ENCODE measurements at regions not wholly inside any gene's neighbourhood (a gene's known extent, or its start where the extent isn't known, plus 50 kb on each side); places are given as distances from the start of the nearest gene placed in this dataset.

DNA sequence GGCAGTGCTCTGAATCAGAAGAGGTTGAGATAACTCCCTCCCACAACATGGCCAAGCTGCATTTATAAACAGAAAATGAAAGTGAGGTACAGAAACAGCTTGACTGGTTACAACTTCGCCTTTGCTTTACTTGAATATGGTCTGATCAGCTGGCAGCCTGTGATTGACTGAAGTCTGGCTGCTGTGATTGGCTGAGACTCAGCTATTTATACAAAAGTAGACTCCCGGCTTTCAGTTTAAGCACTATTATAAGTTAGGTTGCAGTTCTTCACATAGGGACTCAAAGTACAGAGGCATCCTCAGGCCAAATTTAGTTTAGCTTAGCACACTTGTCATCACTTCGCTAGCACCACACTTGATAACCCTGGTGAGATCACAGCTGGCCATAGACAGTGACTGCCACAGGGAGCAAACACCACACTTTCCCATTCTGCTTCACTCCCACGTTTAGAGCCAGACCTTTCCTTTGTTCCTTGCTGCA, 362.6 kb downstream of the EPM2A start:
- no peak overlapping the region for H3K9ac ChIP-seq (ENCODE audit: low read depth, low read length)
- no peaks in the 10 kb centered on the region for H3K4me1 ChIP-seq (ENCODE audit: insufficient read depth, low read length)
- H3K27me3 ChIP-seq (ENCODE audit: insufficient read depth, low read length) = no peaks in the 10 kb centered on the region
- no peak overlapping the region for H3K4me3 ChIP-seq (ENCODE audit: low read length)
- no peak overlapping the region for H3K27ac ChIP-seq (ENCODE audit: low read length)
- H3K36me3 ChIP-seq (ENCODE audit: insufficient read depth, low read depth, low read length) = no peaks in the 10 kb centered on the region
- H3K9me3 ChIP-seq (ENCODE audit: insufficient read depth, low read depth, low read length) = peaks cover 6% of the 10 kb centered on the region

DNA sequence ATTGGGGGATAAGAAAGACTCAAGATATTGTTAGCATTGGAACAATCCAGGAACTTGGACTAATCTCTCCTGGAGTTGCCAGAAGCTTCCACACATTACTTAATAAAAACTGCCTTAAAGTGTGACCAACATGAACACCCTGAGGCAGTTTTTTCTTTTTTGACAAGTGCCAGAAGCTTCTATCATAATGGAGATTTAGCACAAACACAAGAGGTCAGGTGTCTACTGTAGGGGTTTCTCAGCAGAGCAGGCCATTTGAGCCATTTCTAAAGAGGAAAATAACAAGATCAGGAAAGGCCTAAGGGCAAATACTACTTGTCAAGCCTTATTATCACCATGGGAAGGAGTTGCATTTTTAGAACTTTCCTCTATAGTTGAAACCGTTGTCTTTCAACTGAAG, 361.5 kb downstream of the EPM2A start:
- Histone ChIP-seq H3K4me1 (ENCODE audit: insufficient read depth, low read length) (no peaks in the 10 kb centered on the region), H3K27me3 (ENCODE audit: insufficient read depth, low read length) (no peaks in the 10 kb centered on the region), H3K4me3 (ENCODE audit: low read length) (no peak overlapping the region), H3K9me3 (ENCODE audit: insufficient read depth, low read depth, low read length) (peaks cover 7% of the 10 kb centered on the region), H3K36me3 (ENCODE audit: insufficient read depth, low read depth, low read length) (no peaks in the 10 kb centered on the region), H3K27ac (ENCODE audit: low read length) (no peak overlapping the region), H3K9ac (ENCODE audit: low read depth, low read length) (no peak overlapping the region)

DNA sequence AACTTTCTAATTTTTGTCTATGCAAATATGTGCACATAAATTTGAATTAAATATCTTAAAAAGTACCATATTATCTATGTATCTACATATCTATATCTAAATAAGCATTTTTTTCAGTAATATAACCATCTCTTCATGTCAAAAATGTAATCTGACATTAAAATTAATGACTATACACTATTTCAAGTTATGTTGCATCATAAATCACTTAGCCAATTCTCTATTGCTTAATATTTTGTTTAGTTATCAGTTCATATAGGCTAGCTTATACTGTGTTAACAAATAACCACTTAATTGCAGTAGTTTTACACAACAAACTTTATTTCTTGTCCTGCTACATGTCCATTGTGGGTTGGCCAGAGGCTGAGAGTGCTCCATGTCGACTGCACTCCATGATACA, 360.8 kb downstream of the EPM2A start:
- Histone ChIP-seq H3K9me3 (ENCODE audit: insufficient read depth, low read depth, low read length) (peaks cover 7% of the 10 kb centered on the region), H3K36me3 (ENCODE audit: insufficient read depth, low read depth, low read length) (no peaks in the 10 kb centered on the region), H3K4me1 (ENCODE audit: insufficient read depth, low read length) (no peaks in the 10 kb centered on the region), H3K4me3 (ENCODE audit: low read length) (no peak overlapping the region), H3K27me3 (ENCODE audit: insufficient read depth, low read length) (no peaks in the 10 kb centered on the region), H3K9ac (ENCODE audit: low read depth, low read length) (no peak overlapping the region), H3K27ac (ENCODE audit: low read length) (no peak overlapping the region)

- Histone ChIP-seq H3K27me3 (ENCODE audit: insufficient read depth, low read length) (no peaks in the 10 kb centered on the region), H3K9ac (ENCODE audit: low read depth, low read length) (no peak overlapping the region), H3K9me3 (ENCODE audit: insufficient read depth, low read depth, low read length) (peaks cover 7% of the 10 kb centered on the region), H3K27ac (ENCODE audit: low read length) (no peak overlapping the region), H3K4me1 (ENCODE audit: insufficient read depth, low read length) (no peaks in the 10 kb centered on the region), H3K4me3 (ENCODE audit: low read length) (no peak overlapping the region), H3K36me3 (ENCODE audit: insufficient read depth, low read depth, low read length) (no peaks in the 10 kb centered on the region)
These were observed 359.8 kb downstream of the EPM2A start for GRCh38 chr6:145375502-145375901.

GRCh38 chr6:145380186-145380585, 355.1 kb downstream of the EPM2A start:
- H3K9me3 ChIP-seq (ENCODE audit: insufficient read depth, low read depth, low read length) = peaks cover 7% of the 10 kb centered on the region
- H3K36me3 ChIP-seq (ENCODE audit: insufficient read depth, low read depth, low read length) = no peaks in the 10 kb centered on the region
- no peak overlapping the region for H3K4me3 ChIP-seq (ENCODE audit: low read length)
- H3K27me3 ChIP-seq (ENCODE audit: insufficient read depth, low read length) = no peaks in the 10 kb centered on the region
- H3K4me1 ChIP-seq (ENCODE audit: insufficient read depth, low read length) = no peaks in the 10 kb centered on the region
- no peak overlapping the region for H3K27ac ChIP-seq (ENCODE audit: low read length)
- H3K9ac ChIP-seq (ENCODE audit: low read depth, low read length) = no peak overlapping the region

DNA sequence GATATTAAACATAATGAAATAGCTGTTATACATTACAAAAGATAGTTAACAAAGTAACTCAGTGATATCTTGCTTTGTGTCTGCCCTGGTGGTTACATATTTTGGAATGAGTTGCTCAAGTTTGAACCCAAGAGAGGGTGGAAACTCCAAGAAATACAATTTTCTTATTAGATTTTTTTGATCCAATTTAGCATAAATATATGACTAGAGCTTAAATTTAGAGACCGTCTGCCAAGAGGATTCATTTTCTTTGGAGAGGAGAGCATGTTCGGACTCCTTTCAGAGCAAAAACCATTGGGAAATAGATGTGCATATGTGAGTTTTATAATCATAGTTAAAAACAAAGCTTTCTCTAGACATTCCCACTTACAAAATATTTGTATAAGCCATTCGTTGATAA, 353.4 kb downstream of the EPM2A start:
- H3K27me3 ChIP-seq (ENCODE audit: insufficient read depth, low read length) = no peaks in the 10 kb centered on the region
- H3K4me1 ChIP-seq (ENCODE audit: insufficient read depth, low read length) = no peaks in the 10 kb centered on the region
- no peak overlapping the region for H3K4me3 ChIP-seq (ENCODE audit: low read length)
- H3K9me3 ChIP-seq (ENCODE audit: insufficient read depth, low read depth, low read length) = peaks cover 7% of the 10 kb centered on the region
- H3K27ac ChIP-seq (ENCODE audit: low read length) = no peak overlapping the region
- no peak overlapping the region for H3K9ac ChIP-seq (ENCODE audit: low read depth, low read length)
- no peaks in the 10 kb centered on the region for H3K36me3 ChIP-seq (ENCODE audit: insufficient read depth, low read depth, low read length)

- Histone ChIP-seq H3K4me1 (ENCODE audit: insufficient read depth, low read length) (no peaks in the 10 kb centered on the region), H3K9me3 (ENCODE audit: insufficient read depth, low read depth, low read length) (no peaks in the 10 kb centered on the region), H3K27ac (ENCODE audit: low read length) (no peak overlapping the region), H3K9ac (ENCODE audit: low read depth, low read length) (no peak overlapping the region), H3K4me3 (ENCODE audit: low read length) (no peak overlapping the region), H3K27me3 (ENCODE audit: insufficient read depth, low read length) (no peaks in the 10 kb centered on the region), H3K36me3 (ENCODE audit: insufficient read depth, low read depth, low read length) (no peaks in the 10 kb centered on the region)
These were observed 351.9 kb downstream of the EPM2A start for GRCh38 chr6:145383428-145383827.

- H3K27ac ChIP-seq (ENCODE audit: low read length) = no peak overlapping the region
- no peak overlapping the region for H3K4me3 ChIP-seq (ENCODE audit: low read length)
- no peaks in the 10 kb centered on the region for H3K27me3 ChIP-seq (ENCODE audit: insufficient read depth, low read length)
- no peaks in the 10 kb centered on the region for H3K9me3 ChIP-seq (ENCODE audit: insufficient read depth, low read depth, low read length)
- H3K36me3 ChIP-seq (ENCODE audit: insufficient read depth, low read depth, low read length) = no peaks in the 10 kb centered on the region
- no peak overlapping the region for H3K9ac ChIP-seq (ENCODE audit: low read depth, low read length)
- H3K4me1 ChIP-seq (ENCODE audit: insufficient read depth, low read length) = no peaks in the 10 kb centered on the region
These were observed 350.8 kb downstream of the EPM2A start for GRCh38 chr6:145384503-145384902.

DNA sequence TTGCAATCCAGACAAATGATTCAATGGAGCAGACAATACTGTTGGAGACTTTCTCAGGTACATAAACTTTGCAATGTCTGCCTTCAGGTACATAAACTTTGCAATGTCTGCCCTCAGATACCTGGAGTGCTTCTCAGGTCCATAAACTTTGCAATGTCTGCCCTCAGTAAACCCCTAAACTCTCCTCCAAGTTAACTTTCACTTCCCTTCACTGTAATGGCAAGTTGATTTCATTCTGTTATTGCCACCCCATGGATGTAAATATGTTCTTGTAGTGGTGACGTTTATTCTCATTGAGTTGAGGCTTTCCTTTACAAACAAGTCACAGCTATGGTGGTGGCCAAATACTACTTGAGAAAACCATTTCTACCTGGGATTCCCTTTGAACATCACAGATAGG, 338.8 kb downstream of the EPM2A start:
- H3K36me3 ChIP-seq (ENCODE audit: insufficient read depth, low read depth, low read length) = no peaks in the 10 kb centered on the region

DNA sequence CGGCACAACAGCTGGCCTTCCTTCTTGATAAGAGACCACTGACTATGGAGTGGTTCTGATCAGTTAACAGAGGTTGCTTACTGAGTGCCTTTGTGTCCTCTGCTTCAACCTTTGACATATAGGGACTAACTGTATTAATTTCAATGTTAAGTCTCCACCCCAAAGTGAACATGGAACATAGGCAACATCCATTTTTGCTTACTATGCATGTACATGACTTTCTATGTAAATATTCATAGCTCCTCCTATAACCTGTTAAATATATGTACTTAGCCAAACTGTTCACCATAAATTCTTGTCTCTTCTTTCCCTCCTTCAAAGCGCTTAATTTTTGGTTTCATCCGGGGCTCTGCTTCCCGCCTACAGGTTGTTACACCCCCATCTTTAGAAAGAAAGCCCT, 334.8 kb downstream of the EPM2A start:
- H3K4me1 ChIP-seq (ENCODE audit: insufficient read depth, low read length) = no peaks in the 10 kb centered on the region
- no peak overlapping the region for H3K9ac ChIP-seq (ENCODE audit: low read depth, low read length)
- no peaks in the 10 kb centered on the region for H3K27me3 ChIP-seq (ENCODE audit: insufficient read depth, low read length)
- no peaks in the 10 kb centered on the region for H3K36me3 ChIP-seq (ENCODE audit: insufficient read depth, low read depth, low read length)
- H3K4me3 ChIP-seq (ENCODE audit: low read length) = no peak overlapping the region
- H3K9me3 ChIP-seq (ENCODE audit: insufficient read depth, low read depth, low read length) = no peaks in the 10 kb centered on the region
- no peak overlapping the region for H3K27ac ChIP-seq (ENCODE audit: low read length)

More for the DNA sequence above, 338.8 kb downstream of the EPM2A start:
- no peaks in the 10 kb centered on the region for H3K27me3 ChIP-seq (ENCODE audit: insufficient read depth, low read length)
- H3K4me1 ChIP-seq (ENCODE audit: insufficient read depth, low read length) = no peaks in the 10 kb centered on the region
- H3K4me3 ChIP-seq (ENCODE audit: low read length) = no peak overlapping the region
- no peaks in the 10 kb centered on the region for H3K9me3 ChIP-seq (ENCODE audit: insufficient read depth, low read depth, low read length)
- H3K9ac ChIP-seq (ENCODE audit: low read depth, low read length) = no peak overlapping the region
- H3K27ac ChIP-seq (ENCODE audit: low read length) = no peak overlapping the region

DNA sequence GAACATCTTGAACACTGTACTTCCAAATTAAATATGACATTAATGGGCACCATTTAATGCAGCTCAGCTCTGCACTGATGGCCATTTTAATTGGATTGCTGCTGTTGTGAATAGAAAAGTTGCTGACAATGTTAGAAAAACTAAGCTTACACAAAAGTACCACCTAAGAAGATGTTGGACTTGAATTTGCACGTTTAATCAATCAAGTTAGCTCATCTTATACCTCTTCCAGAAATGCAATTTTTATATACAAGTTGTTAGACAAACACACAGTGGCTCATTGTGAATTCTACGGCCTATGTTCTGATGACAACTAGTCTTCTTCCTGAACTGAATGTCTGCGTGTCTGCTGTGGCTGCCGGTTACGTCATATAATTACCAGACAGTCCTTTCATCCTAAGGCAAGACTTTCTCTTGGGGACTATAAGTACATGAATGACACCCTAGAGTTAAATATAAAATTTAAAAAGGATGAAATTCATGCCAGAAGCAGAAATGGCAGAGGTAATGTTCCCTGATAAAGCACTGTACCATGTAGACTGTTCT, 330.2 kb downstream of the EPM2A start:
- H3K36me3 ChIP-seq (ENCODE audit: insufficient read depth, low read depth, low read length) = no peaks in the 10 kb centered on the region
- no peaks in the 10 kb centered on the region for H3K9me3 ChIP-seq (ENCODE audit: insufficient read depth, low read depth, low read length)
- H3K27me3 ChIP-seq (ENCODE audit: insufficient read depth, low read length) = no peaks in the 10 kb centered on the region

GRCh38 chr6:145406783-145407182, 328.5 kb downstream of the EPM2A start:
- Histone ChIP-seq H3K9me3 (ENCODE audit: insufficient read depth, low read depth, low read length) (no peaks in the 10 kb centered on the region), H3K4me1 (ENCODE audit: insufficient read depth, low read length) (no peaks in the 10 kb centered on the region), H3K36me3 (ENCODE audit: insufficient read depth, low read depth, low read length) (no peaks in the 10 kb centered on the region), H3K4me3 (ENCODE audit: low read length) (no peak overlapping the region), H3K27me3 (ENCODE audit: insufficient read depth, low read length) (no peaks in the 10 kb centered on the region), H3K9ac (ENCODE audit: low read depth, low read length) (no peak overlapping the region), H3K27ac (ENCODE audit: low read length) (no peak overlapping the region)

More for the DNA sequence above, 330.2 kb downstream of the EPM2A start:
- Histone ChIP-seq H3K4me1 (ENCODE audit: insufficient read depth, low read length) (no peaks in the 10 kb centered on the region), H3K9ac (ENCODE audit: low read depth, low read length) (no peak overlapping the region), H3K4me3 (ENCODE audit: low read length) (no peak overlapping the region), H3K27ac (ENCODE audit: low read length) (no peak overlapping the region)

All from iPS-20b (cell line).